Breast epithelium (tissue), 3 donors: ENCODE measurements at regions not wholly inside any gene's neighbourhood (a gene's known extent, or its start where the extent isn't known, plus 50 kb on each side); places are given as distances from the start of the nearest gene placed in this dataset.

Experiments used
- CTCF ChIP-seq, 3 donors: fragments of 450-650 bp; IDR thresholded peaks; one replicate each; pipeline ENCODE4 v1.5.1; 2016 to 2017; ENCODE audit warnings: antibody characterized with exemption in 3 of 3, mild to moderate bottlenecking in 3 of 3, moderate library complexity in 3 of 3
- POLR2AphosphoS5 ChIP-seq, 3 donors: sonication (generic); formaldehyde crosslinking; IDR thresholded peaks; one replicate each; pipeline ENCODE4 v1.6.1; 2017; ENCODE audit warnings: antibody characterized with exemption in 3 of 3

- TF ChIP-seq CTCF (IDR thresholded peaks at IDR 0.05) (no peak), POLR2AphosphoS5 (IDR thresholded peaks at IDR 0.05) (no peak)
Measured at GRCh38 chr4:152106781-152107321, 346.0 kb upstream of the GATB start.
